Kidney capillary endothelial cell (primary cell): ENCODE measurements at regions not wholly inside any gene's neighbourhood (a gene's known extent, or its start where the extent isn't known, plus 50 kb on each side); places are given as distances from the start of the nearest gene placed in this dataset.

Experiments used
- DNase-seq: peaks from one replicate; pipeline ENCODE4 v3.0.0-alpha.2; 2018; ENCODE audit warnings: low spot score

DNA sequence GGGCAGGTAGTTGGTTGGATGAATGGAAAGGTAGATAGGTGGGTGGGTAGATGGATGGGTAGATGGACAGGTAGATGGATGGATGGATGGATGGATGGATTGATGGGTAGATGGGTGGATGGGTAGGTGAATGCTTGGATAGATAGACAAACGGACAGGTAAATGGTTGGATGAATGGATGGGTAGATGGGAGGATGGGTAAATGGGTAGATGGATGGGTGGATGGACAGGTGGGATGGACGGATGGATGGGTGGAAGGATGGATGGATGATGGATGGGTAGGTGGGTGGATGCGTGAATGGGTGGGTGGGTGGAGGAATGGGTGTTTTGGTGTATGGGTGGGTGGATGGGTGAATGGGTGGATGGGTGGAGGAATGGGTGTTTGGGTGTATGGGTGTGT is 50.1 kb upstream of the ASAP2 start:
- no peak for DNase-seq

DNA sequence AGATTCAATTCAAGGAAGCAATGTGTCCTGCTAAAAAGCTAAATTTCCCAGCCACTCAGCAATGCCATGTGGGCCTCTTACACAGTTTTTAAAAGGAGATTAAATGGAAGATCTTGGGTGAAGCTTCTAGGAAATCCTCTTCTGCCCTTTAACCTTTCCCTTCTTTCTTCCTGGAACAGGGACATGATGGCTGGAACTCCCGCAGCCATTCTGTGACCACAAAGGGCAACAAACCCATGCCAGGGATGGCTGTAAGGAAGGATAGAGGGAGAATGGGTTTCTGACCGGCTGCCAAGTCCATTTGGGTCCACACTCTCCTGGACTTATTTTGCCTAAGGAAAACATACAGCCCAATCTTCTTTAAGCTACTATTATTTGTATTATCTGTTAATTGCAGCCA is 52.6 kb upstream of the ASAP2 start:
- DNase-seq: no peak

- DNase-seq: no peak
Measured at GRCh38 chr2:9153643-9153980, 53.0 kb upstream of the ASAP2 start.

GRCh38 chr2:9152975-9153642 is 53.5 kb upstream of the ASAP2 start:
- no peak for DNase-seq

DNA sequence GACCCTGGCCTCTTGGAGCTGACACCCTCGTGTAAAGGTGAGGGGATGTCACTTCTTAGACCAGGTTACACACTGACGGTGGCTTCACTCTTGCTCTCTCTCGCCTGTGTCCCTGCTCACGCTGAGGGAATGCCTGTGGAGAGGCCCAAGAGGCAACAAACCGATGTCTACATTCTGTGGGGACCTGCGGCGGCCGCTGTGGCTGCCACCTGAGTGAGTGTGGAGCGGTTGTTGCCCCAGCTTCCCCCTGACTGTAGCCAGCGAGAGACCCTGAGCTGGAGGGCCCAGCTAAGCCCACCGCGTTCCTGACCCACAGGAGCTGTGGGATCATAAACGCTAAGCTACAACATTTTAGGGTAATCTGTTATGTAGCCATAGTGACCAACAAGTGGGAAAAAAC is 55.7 kb upstream of the ASAP2 start:
- DNase-seq: no peak

- no peak for DNase-seq
Measured at GRCh38 chr2:9150568-9150900, 56.1 kb upstream of the ASAP2 start.

DNA sequence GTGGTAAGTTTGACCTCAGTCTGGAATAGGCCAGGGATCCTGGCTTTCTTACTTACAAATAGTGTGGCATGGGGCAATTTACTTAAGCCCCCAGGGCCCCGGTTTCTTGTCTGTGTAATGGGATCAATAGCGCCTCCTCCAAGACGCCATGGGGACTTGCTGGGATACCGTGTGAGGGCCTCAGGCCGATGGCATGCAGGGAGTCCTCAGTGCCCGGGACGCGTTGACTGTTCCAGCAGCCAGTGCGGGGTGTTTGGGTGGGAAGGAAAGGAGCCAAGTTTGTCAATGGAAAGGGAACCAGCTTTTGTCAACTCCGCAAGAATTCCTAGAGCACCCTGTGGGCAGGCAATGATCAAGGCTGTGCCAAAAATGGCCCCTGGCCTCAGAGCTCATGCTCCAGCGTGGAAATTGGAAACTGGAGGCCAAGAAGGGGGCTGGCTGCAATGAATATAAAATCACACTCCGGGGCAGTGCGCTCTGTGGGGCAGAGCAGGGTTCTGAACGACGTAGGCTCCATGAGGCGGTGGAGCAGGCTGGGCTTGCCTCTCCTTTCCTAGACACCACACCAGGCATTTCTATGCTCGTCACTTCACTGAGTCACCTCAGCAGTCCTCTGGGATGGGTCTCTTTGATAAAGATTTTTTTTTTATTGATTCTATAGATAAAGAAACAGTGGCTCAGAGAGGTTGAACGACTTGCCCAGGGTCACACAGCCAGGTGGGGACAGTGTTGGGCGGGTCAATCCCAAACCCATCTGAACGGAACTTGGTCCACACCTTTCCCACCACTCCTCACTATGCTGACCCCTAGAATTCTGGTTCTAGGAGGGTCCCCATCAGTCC is 56.7 kb upstream of the ASAP2 start:
- DNase-seq: no peak

GRCh38 chr2:9149388-9149660 is 57.3 kb upstream of the ASAP2 start:
- no peak for DNase-seq

DNA sequence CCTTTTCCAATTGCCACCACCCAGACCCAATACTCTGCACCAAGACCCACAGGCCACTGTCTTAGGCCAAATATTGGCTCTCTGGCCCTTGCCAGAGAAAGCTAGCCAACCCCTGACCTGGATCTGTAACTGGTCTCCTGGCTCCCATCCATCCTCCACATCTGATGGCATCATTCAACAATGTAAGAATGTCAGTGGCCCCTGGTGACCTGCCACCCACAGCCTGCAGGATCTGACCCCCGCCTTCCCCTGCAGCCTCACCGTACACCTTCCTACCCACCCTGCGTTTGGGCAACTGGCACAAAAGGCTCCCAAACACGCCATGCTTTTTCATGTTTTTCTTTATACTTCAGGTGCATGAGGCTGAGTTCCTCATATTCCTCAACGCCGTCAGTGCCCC is 60.0 kb upstream of the ASAP2 start:
- DNase-seq: no peak

- DNase-seq: no peak
Measured at GRCh38 chr2:9145752-9146430, 60.7 kb upstream of the ASAP2 start.

- no peak for DNase-seq
Measured at GRCh38 chr2:9145109-9145751, 61.4 kb upstream of the ASAP2 start.

- no peak for DNase-seq
Measured at GRCh38 chr2:9144617-9145016, 62.0 kb upstream of the ASAP2 start.

GRCh38 chr2:9144046-9144445 is 62.6 kb upstream of the ASAP2 start:
- DNase-seq: no peak

- DNase-seq: no peak
Measured at GRCh38 chr2:9143264-9143815, 63.3 kb upstream of the ASAP2 start.

GRCh38 chr2:9142551-9143263 is 63.9 kb upstream of the ASAP2 start:
- DNase-seq: peak; percentile 86

- DNase-seq: no peak
Measured at GRCh38 chr2:9141706-9142460, 64.7 kb upstream of the ASAP2 start.

GRCh38 chr2:9141091-9141667 is 65.4 kb upstream of the ASAP2 start:
- DNase-seq: no peak

DNA sequence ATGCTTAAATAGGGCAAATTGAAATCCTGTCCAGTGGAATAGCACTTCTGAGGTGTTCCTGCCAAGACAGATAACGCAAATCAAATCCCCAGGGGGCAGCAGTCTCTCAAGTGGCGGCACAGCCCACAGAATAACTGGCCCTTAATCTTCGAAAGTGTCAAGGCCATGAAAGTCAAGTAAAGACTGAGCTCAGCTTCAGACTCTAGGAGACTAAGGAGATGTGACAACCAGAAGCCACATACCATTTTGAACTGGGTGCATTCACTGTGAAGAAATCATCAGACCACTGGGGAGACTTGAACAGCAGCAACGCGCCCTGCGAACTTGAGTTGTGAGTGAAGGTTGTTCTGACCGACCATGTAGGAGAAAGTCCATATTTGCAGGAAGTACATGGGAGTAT is 66.0 kb upstream of the ASAP2 start:
- no peak for DNase-seq

DNA sequence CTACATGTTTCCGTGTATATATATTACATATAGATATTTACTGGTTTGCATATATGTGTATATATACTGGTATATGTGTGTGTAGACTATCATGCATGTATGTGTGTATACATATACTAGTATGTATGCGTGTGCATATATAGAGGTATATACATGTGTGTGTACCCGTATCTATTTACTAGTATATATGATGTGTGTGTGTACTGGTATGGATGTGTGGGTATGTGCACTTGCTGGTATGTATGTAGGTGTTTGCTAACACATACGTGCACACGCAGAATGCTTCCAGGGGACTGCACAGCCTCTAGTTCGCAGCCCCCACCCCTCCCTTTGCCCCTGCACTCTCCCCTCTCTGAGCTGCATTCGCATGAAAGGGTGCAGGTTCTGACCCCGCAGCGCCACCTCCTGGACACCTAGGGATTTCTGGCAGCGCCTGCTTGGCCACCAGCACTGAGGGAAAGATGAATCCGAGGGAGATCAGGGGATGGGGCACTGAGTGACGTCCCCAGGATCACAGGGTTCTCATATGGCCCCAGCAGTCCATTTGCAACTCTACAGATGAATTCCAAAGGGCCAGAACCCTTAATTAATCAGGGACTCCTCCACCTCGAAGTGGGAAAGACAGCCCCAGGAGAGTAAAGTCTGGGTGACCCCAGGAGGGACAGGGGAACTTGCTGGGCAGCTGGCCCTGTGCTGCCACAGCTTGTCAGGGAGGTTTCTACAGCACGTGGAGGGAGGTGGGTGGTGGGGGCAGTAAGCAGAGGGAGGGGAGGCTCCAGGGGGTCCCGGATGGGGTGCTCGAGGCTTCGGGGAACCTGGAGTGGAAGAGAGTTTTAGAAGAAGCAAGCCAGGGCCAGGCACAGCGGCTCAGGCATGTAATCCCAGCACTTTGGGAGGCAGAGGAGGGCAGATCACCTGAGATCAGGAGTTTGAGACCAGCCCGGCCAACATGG is 66.8 kb upstream of the ASAP2 start:
- DNase-seq: peak; percentile 63
